Vagina (tissue), 2 donors: ENCODE measurements at regions not wholly inside any gene's neighbourhood (a gene's known extent, or its start where the extent isn't known, plus 50 kb on each side); places are given as distances from the start of the nearest gene placed in this dataset.

Source experiments
- CTCF ChIP-seq, 3 experiments: fragments of 450-650 bp in 2 of 3; fragments of 200-600 bp in 1 of 3; sonication (generic) in 1 of 3; IDR thresholded peaks; one replicate each; pipeline ENCODE4 v1.5.1; 2017 to 2019; ENCODE audit warnings: antibody characterized with exemption in 3 of 3, mild to moderate bottlenecking in 2 of 3, moderate library complexity in 2 of 3
- POLR2AphosphoS5 ChIP-seq, 2 donors: sonication (generic); formaldehyde crosslinking; IDR thresholded peaks; one replicate each; pipeline ENCODE4 v1.9.0; 2017; ENCODE audit warnings: antibody characterized with exemption in 2 of 2, mild to moderate bottlenecking in 2 of 2, low read depth in 1 of 2; ENCODE audit not compliant: insufficient read depth in 1 of 2

- no peak for TF ChIP-seq CTCF (IDR thresholded peaks at IDR 0.05)
- TF ChIP-seq POLR2AphosphoS5 (IDR thresholded peaks at IDR 0.05; ENCODE audit: insufficient read depth in 1 of 2, low read depth in 1 of 2): no peak
Measured at GRCh38 chr6:111990214-111990613, 63.7 kb upstream of the CCN6 start.
